H1 (cell line): ENCODE measurements at regions not wholly inside any gene's neighbourhood (a gene's known extent, or its start where the extent isn't known, plus 50 kb on each side); places are given as distances from the start of the nearest gene placed in this dataset.

Source experiments
- CTCF ChIA-PET: fragments of 300-600 bp; sonication (Branson Sonifier 250); formaldehyde crosslinking; loops from one replicate; lab custom pipeline; 2021; ENCODE audit not compliant: partially characterized antibody; lab: Charles Lee
- POLR2A ChIA-PET: fragments of 300-600 bp; sonication (Branson Sonifier 250); formaldehyde crosslinking; loops from one replicate; lab custom pipeline; 2021; ENCODE audit warnings: inconsistent platforms; ENCODE audit not compliant: partially characterized antibody; lab: Charles Lee
- DNase-seq, 2 experiments: peaks; one replicate each; pipeline versions ENCODE4 v3.0.0 to v3.0.0-alpha.2; 2010 to 2022; ENCODE audit warnings: low spot score in 2 of 2, low read depth in 1 of 2, mixed read lengths in 1 of 2
- FAIRE-seq: peaks from 2 replicates; lab custom pipeline; 2011; peaks lifted over from hg19 to GRCh38; lab: Jason Lieb, UNC
- H2AFZ ChIP-seq: 2 replicates; pipeline ENCODE4 v1.8.1; 2012; ENCODE audit warnings: low read length, inconsistent platforms
- H2AK5ac ChIP-seq: 2 replicates; pipeline ENCODE4 v1.6.1; 2013; ENCODE audit warnings: low read depth, low read length
- H2BK120ac ChIP-seq: replicated peaks from 2 replicates; pipeline ENCODE3; 2013; ENCODE audit warnings: low read depth, low read length, inconsistent platforms
- H2BK12ac ChIP-seq: 2 replicates; pipeline ENCODE4 v1.6.1; 2013; ENCODE audit warnings: low read depth, low read length
- H2BK15ac ChIP-seq: 2 replicates; pipeline ENCODE4 v1.6.1; 2013; ENCODE audit warnings: low read length
- H2BK20ac ChIP-seq: 2 replicates; pipeline ENCODE4 v1.6.1; 2013; ENCODE audit warnings: low read length
- H2BK5ac ChIP-seq: 2 replicates; pipeline ENCODE4 v1.6.1; 2013; ENCODE audit warnings: low read depth, low read length
- H3K14ac ChIP-seq: 2 replicates; pipeline ENCODE4 v1.6.1; 2013; ENCODE audit warnings: inconsistent platforms; ENCODE audit not compliant: insufficient read length
- H3K18ac ChIP-seq: 2 replicates; pipeline ENCODE4 v1.6.1; 2013; ENCODE audit warnings: low read length; ENCODE audit errors: extremely low read depth
- H3K23ac ChIP-seq: 2 replicates; pipeline ENCODE4 v1.6.1; 2013; ENCODE audit warnings: inconsistent platforms; ENCODE audit not compliant: insufficient read length
- H3K23me2 ChIP-seq: 2 replicates; pipeline ENCODE4 v1.6.1; 2013; ENCODE audit warnings: low read depth, low read length
- H3K27ac ChIP-seq: 2 replicates; pipeline ENCODE4 v1.6.1; 2011; ENCODE audit warnings: low read depth, low read length, inconsistent platforms
- H3K27me3 ChIP-seq, 4 experiments: replicated peaks in 1 of 4; 1 replicate in 1 of 4; 2 replicates in 3 of 4; pipeline versions ENCODE4 v1.6.1 to v1.8.1; 2011 to 2013; ENCODE audit warnings: low read length in 3 of 4, mild to moderate bottlenecking in 3 of 4, inconsistent platforms in 2 of 4, mixed read lengths in 2 of 4, moderate library complexity in 1 of 4; ENCODE audit not compliant: control insufficient read depth in 3 of 4, insufficient read depth in 3 of 4; ENCODE audit errors: extremely low read depth in 1 of 4
- H3K36me3 ChIP-seq, 4 experiments: 2 replicates each; pipeline versions ENCODE4 v1.6.1 to v1.8.1; 2011 to 2013; ENCODE audit warnings: mild to moderate bottlenecking in 4 of 4, low read length in 3 of 4, moderate library complexity in 2 of 4, control low read depth in 1 of 4, inconsistent platforms in 1 of 4; ENCODE audit not compliant: insufficient read depth in 4 of 4, control insufficient read depth in 2 of 4
- H3K4ac ChIP-seq: replicated peaks from 2 replicates; pipeline ENCODE3; 2013; ENCODE audit warnings: low read length, low read depth, mixed read lengths, inconsistent platforms; ENCODE audit not compliant: insufficient read length
- H3K4me1 ChIP-seq, 4 experiments: replicated peaks in 1 of 4; 1 replicate in 1 of 4; 2 replicates in 3 of 4; pipeline versions ENCODE4 v1.6.1 to v1.8.1; 2011 to 2013; ENCODE audit warnings: low read length in 3 of 4, inconsistent platforms in 2 of 4, mixed read lengths in 1 of 4; ENCODE audit not compliant: insufficient read depth in 4 of 4, control insufficient read depth in 3 of 4
- H3K4me2 ChIP-seq, 2 experiments: 2 replicates each; pipeline versions ENCODE4 v1.6.1 to v1.8.1; 2011 to 2013; ENCODE audit warnings: low read depth in 2 of 2, low read length in 2 of 2, control low read depth in 1 of 2, inconsistent platforms in 1 of 2, mild to moderate bottlenecking in 1 of 2; ENCODE audit not compliant: insufficient read depth in 1 of 2
- H3K4me3 ChIP-seq, 4 experiments: fragments of 200-600, 300-600 bp in 1 of 4; sonication (generic), shearing (Covaris generic), sonication (Bioruptor Twin) in 1 of 4; 2 replicates each; pipeline versions ENCODE4 v1.5.1 to v1.8.1; 2011 to 2016; ENCODE audit warnings: low read length in 4 of 4, low read depth in 3 of 4, control low read depth in 2 of 4, inconsistent platforms in 2 of 4, mild to moderate bottlenecking in 2 of 4, mixed read lengths in 1 of 4, moderate library complexity in 1 of 4; ENCODE audit not compliant: insufficient read depth in 2 of 4; ENCODE audit errors: extremely low read depth in 1 of 4
- H3K56ac ChIP-seq: replicated peaks from 2 replicates; pipeline ENCODE3; 2013; ENCODE audit warnings: low read depth, mild to moderate bottlenecking, mixed read lengths, low read length, inconsistent platforms; ENCODE audit not compliant: insufficient read length
- H3K79me1 ChIP-seq: 2 replicates; pipeline ENCODE4 v1.6.1; 2013; ENCODE audit warnings: low read depth, low read length, control low read depth
- H3K79me2 ChIP-seq, 2 experiments: 2 replicates each; pipeline versions ENCODE4 v1.6.1 to v1.8.1; 2012 to 2013; ENCODE audit warnings: low read length in 2 of 2, mild to moderate bottlenecking in 2 of 2, inconsistent platforms in 1 of 2; ENCODE audit not compliant: insufficient read depth in 2 of 2, control insufficient read depth in 1 of 2
- H3K9ac ChIP-seq, 4 experiments: replicated peaks in 1 of 4; 1 replicate in 1 of 4; 2 replicates in 3 of 4; pipeline versions ENCODE4 v1.6.1 to v1.8.1; 2011 to 2013; ENCODE audit warnings: low read depth in 3 of 4, low read length in 3 of 4, control low read depth in 2 of 4, mild to moderate bottlenecking in 2 of 4, moderate library complexity in 2 of 4, inconsistent platforms in 1 of 4; ENCODE audit errors: extremely low read depth in 1 of 4
- H3K9me3 ChIP-seq, 2 experiments: 2 replicates each; pipeline versions ENCODE4 v1.6.1 to v1.8.1; 2012 to 2013; ENCODE audit warnings: mild to moderate bottlenecking in 2 of 2, moderate library complexity in 2 of 2, control low read depth in 1 of 2, inconsistent platforms in 1 of 2, low read depth in 1 of 2, low read length in 1 of 2, mixed read lengths in 1 of 2; ENCODE audit not compliant: insufficient read depth in 2 of 2
- H4K20me1 ChIP-seq, 2 experiments: replicated peaks in 1 of 2; 2 replicates each; pipeline versions ENCODE3 to v1.8.1; 2011 to 2013; ENCODE audit warnings: inconsistent platforms in 2 of 2, low read length in 2 of 2, mild to moderate bottlenecking in 1 of 2; ENCODE audit not compliant: insufficient read depth in 2 of 2, control insufficient read depth in 1 of 2
- H4K5ac ChIP-seq: 2 replicates; pipeline ENCODE4 v1.6.1; 2013; ENCODE audit warnings: low read length, low read depth, mixed read lengths, inconsistent platforms; ENCODE audit not compliant: insufficient read length
- H4K8ac ChIP-seq: 2 replicates; pipeline ENCODE4 v1.8.0; 2013; ENCODE audit warnings: mild to moderate bottlenecking, moderate library complexity, low read length, inconsistent platforms; ENCODE audit not compliant: insufficient read depth; ENCODE audit errors: extremely low read depth
- H4K91ac ChIP-seq: replicated peaks from 2 replicates; pipeline ENCODE3; 2013; ENCODE audit warnings: low read length, mixed read lengths, inconsistent platforms; ENCODE audit not compliant: insufficient read length
- BACH1 ChIP-seq: IDR thresholded peaks from 2 replicates; pipeline ENCODE4 v1.6.1; 2012; ENCODE audit warnings: low read length, improper control_type of control experiment
- JUN ChIP-seq: IDR thresholded peaks from 2 replicates; pipeline ENCODE4 v1.6.1; 2011; ENCODE audit warnings: low read depth, mild to moderate bottlenecking, improper control_type of control experiment, low read length
- PHF8 ChIP-seq: fragments of 200-600 bp; sonication (generic); conservative IDR thresholded peaks from 2 replicates; pipeline ENCODE4 v1.7.1; 2012; ENCODE audit warnings: low read depth, mild to moderate bottlenecking, inconsistent platforms, low read length, moderate library complexity
- RXRA ChIP-seq: IDR thresholded peaks from 2 replicates; pipeline ENCODE4 v1.6.1; 2011; ENCODE audit warnings: low read depth, mild to moderate bottlenecking, low read length, moderate library complexity; ENCODE audit not compliant: insufficient read depth
- SP4 ChIP-seq: IDR thresholded peaks from 2 replicates; pipeline ENCODE4 v1.6.1; 2012; ENCODE audit warnings: low read length, inconsistent platforms
- WGBS, 2 experiments: shearing (Covaris generic) in 1 of 2; methylation state at CpG; one replicate each; pipeline versions ENCODE4 v1.1.6 to v1.1.7; 2013 to 2015; ENCODE audit warnings: low lambda C conversion rate in 2 of 2, mixed read lengths in 2 of 2, inconsistent platforms in 1 of 2, low coverage in 1 of 2, missing lambda C conversion rate in 1 of 2; ENCODE audit not compliant: insufficient replicate concordance in 2 of 2, insufficient coverage in 1 of 2, insufficient read length in 1 of 2; ENCODE audit errors: extremely low coverage in 1 of 2, missing lambda C conversion rate in 1 of 2; 5-methylcytosine and 5-hydroxymethylcytosine counted together
- TF ChIP-seq, protein P1 (sequence below): IDR thresholded peaks from 2 replicates; pipeline ENCODE4 v1.6.1; 2012; ENCODE audit warnings: inconsistent platforms

GRCh38 chr12:41627476-41627875 lies 439.4 kb downstream of the PDZRN4 start:
- Histone ChIP-seq H4K5ac (no peak overlapping the region), H3K27ac (no peak overlapping the region), H3K4me2 (no peak overlapping the region), H2BK12ac (no peak overlapping the region), H3K4me3 (no peak overlapping the region), H4K8ac (no peak overlapping the region), H2AK5ac (no peak overlapping the region), H3K56ac (no peak overlapping the region), H3K23me2 (no peaks in the 10 kb centered on the region), H4K91ac (no peak overlapping the region), H3K9me3 (no peaks in the 10 kb centered on the region), H3K18ac (no peak overlapping the region), H3K4me1 (no peaks in the 10 kb centered on the region), H3K36me3 (no peaks in the 10 kb centered on the region), H2BK15ac (no peak overlapping the region), H2AFZ (no peak overlapping the region), H2BK5ac (no peak overlapping the region), H3K23ac (no peak overlapping the region), H3K9ac (no peak overlapping the region), H4K20me1 (no peaks in the 10 kb centered on the region), H3K79me2 (no peaks in the 10 kb centered on the region), H3K27me3 (no peaks in the 10 kb centered on the region), H3K14ac (no peak overlapping the region), H2BK120ac (no peak overlapping the region), H2BK20ac (no peak overlapping the region), H3K4ac (no peak overlapping the region), H3K79me1 (no peaks in the 10 kb centered on the region)
- FAIRE-seq (no peak), DNase-seq (no peak)
- CTCF ChIA-PET: interaction anchor here (0.9 kb wide), 1 partner anchor 12 kb away, joined by 3 read pairs; no protein-coding TSS in a partner anchor
- WGBS, 2 experiments: 96% methylated on average over 5 of the region's 5 CpGs; no CpG with 5 or more reads in 1 of the 2 experiments
- POLR2A ChIA-PET: no interaction called here
- TF ChIP-seq BACH1 (no peak), RXRA (no peak), PHF8 (no peak), JUN (no peak), SP4 (no peak)
- TF ChIP-seq, protein P1, sequence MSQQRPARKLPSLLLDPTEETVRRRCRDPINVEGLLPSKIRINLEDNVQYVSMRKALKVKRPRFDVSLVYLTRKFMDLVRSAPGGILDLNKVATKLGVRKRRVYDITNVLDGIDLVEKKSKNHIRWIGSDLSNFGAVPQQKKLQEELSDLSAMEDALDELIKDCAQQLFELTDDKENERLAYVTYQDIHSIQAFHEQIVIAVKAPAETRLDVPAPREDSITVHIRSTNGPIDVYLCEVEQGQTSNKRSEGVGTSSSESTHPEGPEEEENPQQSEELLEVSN: no peak
